Fibroblast of mammary gland (primary cell): ENCODE measurements at regions not wholly inside any gene's neighbourhood (a gene's known extent, or its start where the extent isn't known, plus 50 kb on each side); places are given as distances from the start of the nearest gene placed in this dataset.

Source experiments
- DNase-seq: peaks from one replicate; pipeline ENCODE4 v3.0.0-alpha.2; 2010; ENCODE audit warnings: low read depth
- H3K4me3 ChIP-seq: 2 replicates; pipeline ENCODE4 v1.5.1; 2011; ENCODE audit warnings: low read depth, mild to moderate bottlenecking, low read length, moderate library complexity; ENCODE audit not compliant: control insufficient read depth
- CTCF ChIP-seq: conservative IDR thresholded peaks from 2 replicates; pipeline ENCODE4 v1.5.1; 2011; ENCODE audit warnings: low read depth, low read length, inconsistent platforms; ENCODE audit not compliant: control insufficient read depth, insufficient read depth

GRCh38 chr10:123573236-123574108 lies 92.7 kb upstream of the GPR26 start:
- peak; percentile 3 for DNase-seq
- peak; percentile 35 for TF ChIP-seq CTCF
- no peak overlapping the region for H3K4me3 ChIP-seq

GRCh38 chr10:123574109-123574698 lies 92.0 kb upstream of the GPR26 start:
- no peak for DNase-seq
- TF ChIP-seq CTCF = no peak

DNA sequence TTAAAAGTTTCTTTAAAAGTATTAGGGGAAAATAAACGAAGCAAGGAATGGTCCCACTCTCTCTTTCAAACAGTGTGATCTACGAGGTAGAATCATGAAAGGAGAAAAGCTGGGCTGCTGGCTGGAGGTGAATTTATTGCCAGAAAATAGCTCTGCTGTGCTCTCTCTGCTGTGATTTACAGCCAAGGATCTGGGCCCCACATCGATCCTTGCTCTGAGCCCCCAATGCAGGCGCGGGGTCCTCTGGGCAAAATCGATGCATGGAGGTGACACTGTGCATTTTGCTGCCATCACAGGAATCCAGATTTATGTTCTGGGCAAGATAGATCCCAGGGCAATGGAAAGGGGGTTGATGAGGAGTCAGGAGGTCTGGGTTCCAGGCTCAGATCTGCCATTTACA lies 91.0 kb upstream of the GPR26 start:
- H3K4me3 ChIP-seq = no peak overlapping the region
- DNase-seq = no peak
- TF ChIP-seq CTCF = no peak

More at GRCh38 chr10:123574109-123574698, 92.0 kb upstream of the GPR26 start:
- no peak overlapping the region for H3K4me3 ChIP-seq

- no peak for TF ChIP-seq CTCF
Measured at GRCh38 chr10:123576706-123577105, 89.4 kb upstream of the GPR26 start.

GRCh38 chr10:123577921-123578461 lies 88.2 kb upstream of the GPR26 start:
- no peak for TF ChIP-seq CTCF
- no peak for DNase-seq
- H3K4me3 ChIP-seq = no peak overlapping the region

More at GRCh38 chr10:123576706-123577105, 89.4 kb upstream of the GPR26 start:
- DNase-seq = no peak
- H3K4me3 ChIP-seq = no peak overlapping the region

GRCh38 chr10:123578721-123579120 lies 87.4 kb upstream of the GPR26 start:
- no peak for TF ChIP-seq CTCF
- no peak for DNase-seq
- no peak overlapping the region for H3K4me3 ChIP-seq
